Adipocyte (in vitro differentiated cells): ENCODE measurements at regions not wholly inside any gene's neighbourhood (a gene's known extent, or its start where the extent isn't known, plus 50 kb on each side); places are given as distances from the start of the nearest gene placed in this dataset.

ENCODE experiments used
- DNase-seq: peaks from one replicate; pipeline ENCODE4 v3.0.0-alpha.2; 2015; ENCODE audit warnings: low read depth
- H3K27me3 ChIP-seq: replicated peaks from 2 replicates; pipeline ENCODE4 v1.7.0; 2013; ENCODE audit warnings: mild to moderate bottlenecking, low read length, moderate library complexity; ENCODE audit not compliant: control insufficient read depth, insufficient read depth
- H3K36me3 ChIP-seq: 2 replicates; pipeline ENCODE4 v1.7.0; 2013; ENCODE audit warnings: low read length, mild to moderate bottlenecking, moderate library complexity; ENCODE audit not compliant: control insufficient read depth, insufficient read depth, severe bottlenecking
- H3K4me1 ChIP-seq: 2 replicates; pipeline ENCODE4 v1.7.0; 2013; ENCODE audit warnings: mild to moderate bottlenecking, low read length, moderate library complexity; ENCODE audit not compliant: control insufficient read depth, insufficient read depth
- H3K4me3 ChIP-seq: 2 replicates; pipeline ENCODE4 v1.7.0; 2013; ENCODE audit warnings: mild to moderate bottlenecking, low read length, moderate library complexity
- H3K9ac ChIP-seq: 2 replicates; pipeline ENCODE4 v1.7.0; 2013; ENCODE audit warnings: mild to moderate bottlenecking, low read length, moderate library complexity
- H3K9me3 ChIP-seq: 2 replicates; pipeline ENCODE4 v1.7.0; 2013; ENCODE audit warnings: mild to moderate bottlenecking, low read length, moderate library complexity; ENCODE audit not compliant: control insufficient read depth

- DNase-seq: no peak
- Histone ChIP-seq H3K27me3 (no peaks in the 10 kb centered on the region), H3K4me1 (no peaks in the 10 kb centered on the region), H3K9ac (no peak overlapping the region), H3K36me3 (no peaks in the 10 kb centered on the region), H3K9me3 (no peaks in the 10 kb centered on the region), H3K4me3 (no peak overlapping the region)
Measured at GRCh38 chr1:193525411-193525810, 339.0 kb upstream of the B3GALT2 start.

GRCh38 chr1:193524616-193525015, 338.2 kb upstream of the B3GALT2 start:
- H3K9me3 ChIP-seq: no peaks in the 10 kb centered on the region
- no peak overlapping the region for H3K4me3 ChIP-seq
- DNase-seq: no peak
- no peaks in the 10 kb centered on the region for H3K36me3 ChIP-seq
- no peaks in the 10 kb centered on the region for H3K27me3 ChIP-seq
- no peak overlapping the region for H3K9ac ChIP-seq
- H3K4me1 ChIP-seq: no peaks in the 10 kb centered on the region

GRCh38 chr1:193524021-193524420, 337.6 kb upstream of the B3GALT2 start:
- Histone ChIP-seq H3K4me1 (no peaks in the 10 kb centered on the region), H3K36me3 (no peaks in the 10 kb centered on the region), H3K9me3 (no peaks in the 10 kb centered on the region), H3K4me3 (no peak overlapping the region), H3K27me3 (no peaks in the 10 kb centered on the region), H3K9ac (no peak overlapping the region)
- DNase-seq: no peak

- Histone ChIP-seq H3K9ac (no peak overlapping the region), H3K9me3 (no peaks in the 10 kb centered on the region)
- DNase-seq: no peak
Measured at GRCh38 chr1:193520472-193520871, 334.1 kb upstream of the B3GALT2 start.

GRCh38 chr1:193519922-193520321, 333.5 kb upstream of the B3GALT2 start:
- Histone ChIP-seq H3K36me3 (no peaks in the 10 kb centered on the region), H3K27me3 (no peaks in the 10 kb centered on the region), H3K9me3 (no peaks in the 10 kb centered on the region), H3K4me1 (no peaks in the 10 kb centered on the region), H3K9ac (no peak overlapping the region), H3K4me3 (no peak overlapping the region)
- no peak for DNase-seq

More at GRCh38 chr1:193520472-193520871, 334.1 kb upstream of the B3GALT2 start:
- Histone ChIP-seq H3K4me1 (no peaks in the 10 kb centered on the region), H3K4me3 (no peak overlapping the region), H3K27me3 (no peaks in the 10 kb centered on the region), H3K36me3 (no peaks in the 10 kb centered on the region)

- Histone ChIP-seq H3K9me3 (no peaks in the 10 kb centered on the region), H3K4me1 (no peaks in the 10 kb centered on the region), H3K9ac (no peak overlapping the region), H3K36me3 (no peaks in the 10 kb centered on the region), H3K4me3 (no peak overlapping the region), H3K27me3 (no peaks in the 10 kb centered on the region)
- DNase-seq: no peak
Measured at GRCh38 chr1:193516755-193517388, 330.5 kb upstream of the B3GALT2 start.

- no peaks in the 10 kb centered on the region for H3K9me3 ChIP-seq
- H3K9ac ChIP-seq: no peak overlapping the region
- H3K36me3 ChIP-seq: no peaks in the 10 kb centered on the region
- H3K4me3 ChIP-seq: no peak overlapping the region
- H3K4me1 ChIP-seq: no peaks in the 10 kb centered on the region
- DNase-seq: no peak
- no peaks in the 10 kb centered on the region for H3K27me3 ChIP-seq
Measured at GRCh38 chr1:193514397-193514796, 328.0 kb upstream of the B3GALT2 start.

GRCh38 chr1:193513032-193513431, 326.6 kb upstream of the B3GALT2 start:
- DNase-seq: no peak

GRCh38 chr1:193504920-193505319, 318.5 kb upstream of the B3GALT2 start:
- H3K4me3 ChIP-seq: no peak overlapping the region
- H3K4me1 ChIP-seq: no peaks in the 10 kb centered on the region
- no peak overlapping the region for H3K9ac ChIP-seq
- no peaks in the 10 kb centered on the region for H3K9me3 ChIP-seq
- no peak for DNase-seq
- H3K36me3 ChIP-seq: no peaks in the 10 kb centered on the region
- no peaks in the 10 kb centered on the region for H3K27me3 ChIP-seq

More at GRCh38 chr1:193513032-193513431, 326.6 kb upstream of the B3GALT2 start:
- Histone ChIP-seq H3K36me3 (no peaks in the 10 kb centered on the region), H3K9me3 (no peaks in the 10 kb centered on the region), H3K4me3 (no peak overlapping the region), H3K9ac (no peak overlapping the region), H3K27me3 (no peaks in the 10 kb centered on the region), H3K4me1 (no peaks in the 10 kb centered on the region)

GRCh38 chr1:193498088-193498655, 311.8 kb upstream of the B3GALT2 start:
- Histone ChIP-seq H3K4me3 (no peak overlapping the region), H3K36me3 (no peaks in the 10 kb centered on the region), H3K9me3 (no peaks in the 10 kb centered on the region), H3K27me3 (no peaks in the 10 kb centered on the region), H3K9ac (no peak overlapping the region), H3K4me1 (no peaks in the 10 kb centered on the region)
- DNase-seq: no peak

GRCh38 chr1:193494368-193494767, 308.0 kb upstream of the B3GALT2 start:
- H3K27me3 ChIP-seq: no peaks in the 10 kb centered on the region
- H3K36me3 ChIP-seq: no peaks in the 10 kb centered on the region
- no peak overlapping the region for H3K4me3 ChIP-seq
- H3K9ac ChIP-seq: no peak overlapping the region
- DNase-seq: no peak
- H3K9me3 ChIP-seq: peaks cover 4% of the 10 kb centered on the region
- H3K4me1 ChIP-seq: no peaks in the 10 kb centered on the region

GRCh38 chr1:193489191-193489590, 302.8 kb upstream of the B3GALT2 start:
- Histone ChIP-seq H3K36me3 (no peaks in the 10 kb centered on the region), H3K27me3 (no peaks in the 10 kb centered on the region), H3K4me3 (no peak overlapping the region), H3K9ac (no peak overlapping the region), H3K9me3 (peaks cover 4% of the 10 kb centered on the region), H3K4me1 (no peaks in the 10 kb centered on the region)
- DNase-seq: no peak
